Erythroblast (primary cell): ENCODE measurements at regions not wholly inside any gene's neighbourhood (a gene's known extent, or its start where the extent isn't known, plus 50 kb on each side); places are given as distances from the start of the nearest gene placed in this dataset.

ENCODE experiments used
- GATA1 ChIP-seq: IDR thresholded peaks from 2 replicates; pipeline ENCODE4 v1.6.1; 2011; ENCODE audit warnings: low read depth, mild to moderate bottlenecking, control low read depth, low read length, moderate library complexity
- POLR2A ChIP-seq: IDR thresholded peaks from 2 replicates; pipeline ENCODE4 v1.6.1; 2011; ENCODE audit warnings: mild to moderate bottlenecking, low read length

DNA sequence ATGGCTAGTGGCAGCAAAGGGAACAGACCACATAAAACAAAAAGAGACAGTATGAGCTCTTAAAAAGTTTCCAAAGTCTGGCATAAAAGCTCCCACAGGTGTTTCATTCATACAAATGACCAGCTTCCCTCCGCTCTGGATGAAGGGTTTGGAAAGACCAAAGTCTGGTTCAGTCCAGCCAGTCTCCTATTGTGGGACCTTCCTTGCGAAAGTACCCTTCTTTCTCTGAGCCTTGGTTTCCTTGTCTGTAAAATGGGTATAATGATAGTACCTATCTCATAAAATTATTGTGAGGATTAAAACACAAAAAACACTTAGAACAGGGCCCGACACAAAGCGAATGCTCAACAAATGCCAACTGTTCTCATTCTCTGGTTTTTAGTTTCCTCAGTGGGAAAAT is 77.2 kb downstream of the UNC5CL start:
- no peak for TF ChIP-seq POLR2A
- TF ChIP-seq GATA1 = no peak
